ENCODE measurements at regions not wholly inside any gene's neighbourhood (a gene's known extent, or its start where the extent isn't known, plus 50 kb on each side); places are given as distances from the start of the nearest gene placed in this dataset.

GRCh38 chr6:114995526-114995925 lies 652.7 kb upstream of the HS3ST5 start:
- H2BK120ac ChIP-seq (ENCODE audit: insufficient read depth, low read length, poor library complexity), result no peak overlapping the region
- peaks cover 2% of the 10 kb centered on the region for H3K79me1 ChIP-seq (ENCODE audit: low read length)
- H4K8ac ChIP-seq (ENCODE audit: low read depth, low read length), result no peak overlapping the region
- no peaks in the 10 kb centered on the region for H3K36me3 ChIP-seq (ENCODE audit: control insufficient read depth in 1 of 2, insufficient read depth in 2 of 2, low read length in 2 of 2)
- H3K18ac ChIP-seq (ENCODE audit: low read length), result no peak overlapping the region
- H2AFZ ChIP-seq (ENCODE audit: insufficient read depth, low read length, poor library complexity), result no peak overlapping the region
- no peak overlapping the region for H3K4me3 ChIP-seq (ENCODE audit: low read depth, low read length)
- no peaks in the 10 kb centered on the region for H3K27me3 ChIP-seq (ENCODE audit: insufficient read depth, low read length)
- H2BK5ac ChIP-seq (ENCODE audit: low read depth, low read length, poor library complexity), result no peak overlapping the region
- no peak overlapping the region for H3K9ac ChIP-seq (ENCODE audit: low read length)
- no peak overlapping the region for H3K4me2 ChIP-seq (ENCODE audit: low read length)
- no peak overlapping the region for H3K4ac ChIP-seq (ENCODE audit: low read depth, low read length)
- H3K27ac ChIP-seq (ENCODE audit: low read depth, low read length), result no peak overlapping the region
- peaks cover 0 to 2% of the 10 kb centered on the region in 2 experiments for H3K4me1 ChIP-seq (ENCODE audit: control insufficient read depth in 1 of 2, insufficient read depth in 2 of 2, low read length in 2 of 2)
- no peak overlapping the region for H4K12ac ChIP-seq (ENCODE audit: low read depth, low read length)
- H3K23ac ChIP-seq (ENCODE audit: low read length), result no peak overlapping the region
- no peaks in the 10 kb centered on the region for H3K9me3 ChIP-seq (ENCODE audit: insufficient read depth, low read depth, low read length)
- no peak for DNase-seq
- H2AK5ac ChIP-seq (ENCODE audit: low read length), result no peak overlapping the region
- H2BK12ac ChIP-seq (ENCODE audit: low read length), result no peak overlapping the region
- no peak overlapping the region for H4K91ac ChIP-seq (ENCODE audit: low read depth, low read length)
- H3K79me2 ChIP-seq (ENCODE audit: control insufficient read depth, insufficient read depth, low read length, poor library complexity), result no peaks in the 10 kb centered on the region
- no peak overlapping the region for H3K14ac ChIP-seq (ENCODE audit: low read length)

DNA sequence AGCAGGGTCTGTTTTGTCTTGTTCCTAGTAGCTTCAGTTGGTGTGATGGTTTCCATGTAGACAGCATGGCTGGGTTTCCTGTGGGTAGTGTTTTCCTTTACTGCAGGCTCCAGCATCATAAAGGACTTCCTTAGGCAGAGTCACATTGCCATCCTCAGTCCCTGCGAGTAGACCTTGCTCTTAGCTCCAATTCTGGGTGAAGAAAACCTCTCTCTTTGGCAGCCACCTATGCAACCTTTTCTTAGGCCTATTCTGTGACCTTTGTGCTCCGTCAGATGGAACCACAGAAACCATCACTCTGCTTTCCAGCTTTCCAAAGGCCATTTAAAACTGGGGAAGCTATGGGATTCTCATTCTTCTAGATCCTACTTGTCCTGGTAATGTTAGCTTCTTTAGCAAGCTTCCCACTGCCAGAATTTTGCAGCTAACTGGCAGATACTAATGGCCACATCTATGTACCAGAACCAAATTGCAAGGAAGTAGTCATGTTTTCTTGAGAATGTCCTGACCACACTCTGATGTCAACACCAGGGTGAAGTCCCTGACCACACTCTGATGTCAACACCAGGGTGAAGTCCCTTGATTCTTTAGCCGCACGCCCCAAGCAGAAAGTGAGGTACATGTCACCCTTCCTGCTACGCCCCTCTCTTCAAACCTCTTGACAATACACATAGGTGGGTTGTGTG lies 646.6 kb upstream of the HS3ST5 start:
- no peak overlapping the region for H2BK120ac ChIP-seq (ENCODE audit: insufficient read depth, low read length, poor library complexity)
- no peak overlapping the region for H2AFZ ChIP-seq (ENCODE audit: insufficient read depth, low read length, poor library complexity)
- H3K4me3 ChIP-seq (ENCODE audit: low read depth, low read length), result no peak overlapping the region
- no peak overlapping the region for H2BK12ac ChIP-seq (ENCODE audit: low read length)
- H4K12ac ChIP-seq (ENCODE audit: low read depth, low read length), result no peak overlapping the region
- WGBS (ENCODE audit: extremely low coverage, insufficient coverage, insufficient read length), result no CpG with 5 or more reads among the region's 5 CpGs
- H3K27me3 ChIP-seq (ENCODE audit: insufficient read depth, low read length), result no peaks in the 10 kb centered on the region
- H3K4ac ChIP-seq (ENCODE audit: low read depth, low read length), result no peak overlapping the region
- no peak overlapping the region for H3K9ac ChIP-seq (ENCODE audit: low read length)
- H4K91ac ChIP-seq (ENCODE audit: low read depth, low read length), result no peak overlapping the region
- no peak overlapping the region for H2BK5ac ChIP-seq (ENCODE audit: low read depth, low read length, poor library complexity)
- H3K9me3 ChIP-seq (ENCODE audit: insufficient read depth, low read depth, low read length), result no peaks in the 10 kb centered on the region
- no peak overlapping the region for H3K27ac ChIP-seq (ENCODE audit: low read depth, low read length)
- H3K23ac ChIP-seq (ENCODE audit: low read length), result no peak overlapping the region
- no peaks in the 10 kb centered on the region for H3K4me1 ChIP-seq (ENCODE audit: control insufficient read depth in 1 of 2, insufficient read depth in 2 of 2, low read length in 2 of 2)
- no peak overlapping the region for H2AK5ac ChIP-seq (ENCODE audit: low read length)
- no peak for DNase-seq
- H3K79me2 ChIP-seq (ENCODE audit: control insufficient read depth, insufficient read depth, low read length, poor library complexity), result no peaks in the 10 kb centered on the region
- H3K36me3 ChIP-seq (ENCODE audit: control insufficient read depth in 1 of 2, insufficient read depth in 2 of 2, low read length in 2 of 2), result no peaks in the 10 kb centered on the region
- H4K8ac ChIP-seq (ENCODE audit: low read depth, low read length), result no peak overlapping the region
- H3K4me2 ChIP-seq (ENCODE audit: low read length), result no peak overlapping the region
- H3K14ac ChIP-seq (ENCODE audit: low read length), result no peak overlapping the region
- H3K18ac ChIP-seq (ENCODE audit: low read length), result no peak overlapping the region
- H3K79me1 ChIP-seq (ENCODE audit: low read length), result no peaks in the 10 kb centered on the region

DNA sequence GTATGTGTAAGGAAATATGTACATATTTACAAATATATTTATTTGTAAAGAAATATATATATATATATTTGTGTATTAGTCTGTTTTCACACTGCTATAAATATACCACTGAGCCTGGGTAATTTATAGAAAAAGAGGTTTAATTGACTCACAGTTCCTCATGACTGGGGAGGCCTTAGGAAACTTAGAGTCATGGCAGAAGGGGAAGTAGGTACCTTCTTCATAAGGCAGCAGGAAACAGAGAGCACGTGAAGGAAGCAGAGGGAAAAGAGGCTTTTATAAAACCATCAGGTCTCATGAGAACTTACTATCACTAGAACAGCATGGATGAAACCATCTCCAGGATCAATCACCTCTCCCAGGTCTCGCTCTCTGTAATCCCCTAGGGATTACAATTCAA lies 644.5 kb upstream of the HS3ST5 start:
- H3K36me3 ChIP-seq (ENCODE audit: control insufficient read depth in 1 of 2, insufficient read depth in 2 of 2, low read length in 2 of 2), result no peaks in the 10 kb centered on the region
- no peaks in the 10 kb centered on the region for H3K79me2 ChIP-seq (ENCODE audit: control insufficient read depth, insufficient read depth, low read length, poor library complexity)
- no peaks in the 10 kb centered on the region for H3K9me3 ChIP-seq (ENCODE audit: insufficient read depth, low read depth, low read length)
- H4K8ac ChIP-seq (ENCODE audit: low read depth, low read length), result no peak overlapping the region
- no peak overlapping the region for H3K9ac ChIP-seq (ENCODE audit: low read length)
- no peak overlapping the region for H2AK5ac ChIP-seq (ENCODE audit: low read length)
- H3K27ac ChIP-seq (ENCODE audit: low read depth, low read length), result no peak overlapping the region
- no peak overlapping the region for H3K23ac ChIP-seq (ENCODE audit: low read length)
- no peaks in the 10 kb centered on the region for H3K27me3 ChIP-seq (ENCODE audit: insufficient read depth, low read length)
- H3K14ac ChIP-seq (ENCODE audit: low read length), result no peak overlapping the region
- H3K79me1 ChIP-seq (ENCODE audit: low read length), result no peaks in the 10 kb centered on the region
- no peak overlapping the region for H3K4me3 ChIP-seq (ENCODE audit: low read depth, low read length)
- no peak for DNase-seq
- H2BK5ac ChIP-seq (ENCODE audit: low read depth, low read length, poor library complexity), result no peak overlapping the region
- H3K4me1 ChIP-seq (ENCODE audit: control insufficient read depth in 1 of 2, insufficient read depth in 2 of 2, low read length in 2 of 2), result no peaks in the 10 kb centered on the region
- H4K12ac ChIP-seq (ENCODE audit: low read depth, low read length), result no peak overlapping the region
- H2BK12ac ChIP-seq (ENCODE audit: low read length), result no peak overlapping the region
- H2BK120ac ChIP-seq (ENCODE audit: insufficient read depth, low read length, poor library complexity), result no peak overlapping the region
- WGBS (ENCODE audit: extremely low coverage, insufficient coverage, insufficient read length), result no CpG with 5 or more reads among the region's 2 CpGs
- H4K91ac ChIP-seq (ENCODE audit: low read depth, low read length), result no peak overlapping the region
- no peak overlapping the region for H3K4me2 ChIP-seq (ENCODE audit: low read length)
- H3K4ac ChIP-seq (ENCODE audit: low read depth, low read length), result no peak overlapping the region
- H3K18ac ChIP-seq (ENCODE audit: low read length), result no peak overlapping the region
- no peak overlapping the region for H2AFZ ChIP-seq (ENCODE audit: insufficient read depth, low read length, poor library complexity)

DNA sequence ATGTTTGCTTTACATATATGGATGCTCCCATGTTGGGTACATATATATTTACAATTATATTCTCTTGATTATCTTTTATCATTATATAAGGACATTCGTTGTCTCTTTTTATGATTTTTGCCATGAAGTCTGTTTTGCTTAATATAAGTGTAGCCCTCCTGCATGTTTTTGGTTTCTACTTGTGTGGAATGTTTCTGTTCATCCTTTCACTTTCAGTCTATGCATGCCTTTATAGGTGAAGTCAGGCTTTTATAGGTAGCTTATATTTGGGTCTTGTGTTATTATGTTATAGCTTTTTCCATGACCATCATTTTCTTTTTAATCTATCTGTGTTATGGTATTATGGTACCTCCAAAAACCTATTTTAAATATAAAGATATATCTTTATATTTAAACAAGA lies 612.5 kb upstream of the HS3ST5 start:
- H2BK5ac ChIP-seq (ENCODE audit: low read depth, low read length, poor library complexity), result no peak overlapping the region
- H2BK120ac ChIP-seq (ENCODE audit: insufficient read depth, low read length, poor library complexity), result no peak overlapping the region
- H2AK5ac ChIP-seq (ENCODE audit: low read length), result no peak overlapping the region
- H3K4me1 ChIP-seq (ENCODE audit: control insufficient read depth in 1 of 2, insufficient read depth in 2 of 2, low read length in 2 of 2), result no peaks in the 10 kb centered on the region
- no peaks in the 10 kb centered on the region for H3K79me1 ChIP-seq (ENCODE audit: low read length)
- no CpG with 5 or more reads among the region's 1 CpG for WGBS (ENCODE audit: extremely low coverage, insufficient coverage, insufficient read length)
- no peak overlapping the region for H3K18ac ChIP-seq (ENCODE audit: low read length)
- H3K27ac ChIP-seq (ENCODE audit: low read depth, low read length), result no peak overlapping the region
- H4K8ac ChIP-seq (ENCODE audit: low read depth, low read length), result no peak overlapping the region
- H3K4ac ChIP-seq (ENCODE audit: low read depth, low read length), result no peak overlapping the region
- H3K79me2 ChIP-seq (ENCODE audit: control insufficient read depth, insufficient read depth, low read length, poor library complexity), result no peaks in the 10 kb centered on the region
- no peak overlapping the region for H2BK12ac ChIP-seq (ENCODE audit: low read length)
- H2AFZ ChIP-seq (ENCODE audit: insufficient read depth, low read length, poor library complexity), result no peak overlapping the region
- H4K12ac ChIP-seq (ENCODE audit: low read depth, low read length), result no peak overlapping the region
- H3K4me2 ChIP-seq (ENCODE audit: low read length), result no peak overlapping the region
- H4K91ac ChIP-seq (ENCODE audit: low read depth, low read length), result no peak overlapping the region
- no peak overlapping the region for H3K23ac ChIP-seq (ENCODE audit: low read length)
- no peaks in the 10 kb centered on the region for H3K36me3 ChIP-seq (ENCODE audit: control insufficient read depth in 1 of 2, insufficient read depth in 2 of 2, low read length in 2 of 2)
- H3K14ac ChIP-seq (ENCODE audit: low read length), result no peak overlapping the region
- DNase-seq, result no peak
- no peaks in the 10 kb centered on the region for H3K9me3 ChIP-seq (ENCODE audit: insufficient read depth, low read depth, low read length)
- H3K9ac ChIP-seq (ENCODE audit: low read length), result no peak overlapping the region
- no peak overlapping the region for H3K4me3 ChIP-seq (ENCODE audit: low read depth, low read length)
- H3K27me3 ChIP-seq (ENCODE audit: insufficient read depth, low read length), result no peaks in the 10 kb centered on the region
